Mesendoderm (in vitro differentiated cells): ENCODE measurements at regions not wholly inside any gene's neighbourhood (a gene's known extent, or its start where the extent isn't known, plus 50 kb on each side); places are given as distances from the start of the nearest gene placed in this dataset.

Experiments
- DNase-seq: peaks from one replicate; pipeline ENCODE4 v3.0.0; 2013
- H2AK5ac ChIP-seq: 2 replicates; pipeline ENCODE4 v1.6.1; 2013; ENCODE audit warnings: low read length, inconsistent platforms
- H2BK120ac ChIP-seq: 2 replicates; pipeline ENCODE4 v1.6.1; 2013; ENCODE audit warnings: low read depth, mild to moderate bottlenecking, low read length, moderate library complexity, mixed read lengths
- H2BK15ac ChIP-seq: replicated peaks from 2 replicates; pipeline ENCODE4 v1.6.1; 2013; ENCODE audit warnings: low read depth, mild to moderate bottlenecking, moderate library complexity
- H2BK5ac ChIP-seq: 2 replicates; pipeline ENCODE4 v1.6.1; 2013; ENCODE audit warnings: low read length, inconsistent platforms
- H3K18ac ChIP-seq: 2 replicates; pipeline ENCODE4 v1.6.1; 2013; ENCODE audit warnings: mild to moderate bottlenecking, low read length, mixed read lengths
- H3K23ac ChIP-seq: one replicate; pipeline ENCODE4 v1.6.1; 2013; ENCODE audit warnings: low read length
- H3K27ac ChIP-seq: 2 replicates; pipeline ENCODE4 v1.5.1; 2013; ENCODE audit warnings: low read depth, mild to moderate bottlenecking, inconsistent platforms, low read length, moderate library complexity
- H3K27me3 ChIP-seq: 2 replicates; pipeline ENCODE4 v1.6.1; 2013; ENCODE audit warnings: low read length, control low read depth, mild to moderate bottlenecking, inconsistent platforms; ENCODE audit not compliant: insufficient read depth, poor library complexity
- H3K36me3 ChIP-seq: 2 replicates; pipeline ENCODE4 v1.6.1; 2013; ENCODE audit warnings: low read length, inconsistent platforms; ENCODE audit not compliant: control insufficient read depth, insufficient read depth
- H3K4ac ChIP-seq: one replicate; pipeline ENCODE4 v1.6.1; 2013; ENCODE audit warnings: low read depth, mild to moderate bottlenecking, low read length, moderate library complexity
- H3K4me1 ChIP-seq: 2 replicates; pipeline ENCODE4 v1.6.1; 2013; ENCODE audit warnings: low read depth, low read length, inconsistent platforms; ENCODE audit not compliant: control insufficient read depth
- H3K4me2 ChIP-seq: 2 replicates; pipeline ENCODE4 v1.6.1; 2013; ENCODE audit warnings: low read length
- H3K4me3 ChIP-seq: 2 replicates; pipeline ENCODE4 v1.5.1; 2013; ENCODE audit warnings: mild to moderate bottlenecking, low read length
- H3K56ac ChIP-seq: one replicate; pipeline ENCODE4 v1.6.1; 2013; ENCODE audit warnings: low read length
- H3K79me1 ChIP-seq: 2 replicates; pipeline ENCODE4 v1.6.1; 2013; ENCODE audit warnings: low read length, inconsistent platforms
- H3K79me2 ChIP-seq: 2 replicates; pipeline ENCODE4 v1.6.1; 2013; ENCODE audit warnings: mild to moderate bottlenecking, low read length; ENCODE audit not compliant: control insufficient read depth, insufficient read depth
- H3K9ac ChIP-seq: 2 replicates; pipeline ENCODE4 v1.6.1; 2013; ENCODE audit warnings: low read length, inconsistent platforms
- H4K5ac ChIP-seq: one replicate; pipeline ENCODE4 v1.6.1; 2013; ENCODE audit warnings: low read length
- H4K8ac ChIP-seq: one replicate; pipeline ENCODE4 v1.6.1; 2013; ENCODE audit warnings: low read depth, mild to moderate bottlenecking, control low read depth, low read length, moderate library complexity
- WGBS: extraction: QIAGEN DNeasy Blood & Tissue Kit; methylation state at CpG from one replicate; pipeline ENCODE4 v1.1.7; 2013; ENCODE audit warnings: low lambda C conversion rate, missing lambda C conversion rate; ENCODE audit not compliant: insufficient coverage; ENCODE audit errors: extremely low coverage; 5-methylcytosine and 5-hydroxymethylcytosine counted together

GRCh38 chrX:27078371-27078770 is 384.8 kb downstream of the PPP4R3C start:
- H3K79me1 ChIP-seq: no peaks in the 10 kb centered on the region
- no peak overlapping the region for H3K56ac ChIP-seq
- H3K18ac ChIP-seq: no peak overlapping the region
- no peak overlapping the region for H3K4me3 ChIP-seq
- H3K27me3 ChIP-seq: no peaks in the 10 kb centered on the region
- H3K4ac ChIP-seq: no peak overlapping the region
- H3K23ac ChIP-seq: no peak overlapping the region
- H3K79me2 ChIP-seq: no peaks in the 10 kb centered on the region
- no peak overlapping the region for H4K8ac ChIP-seq
- no peak overlapping the region for H3K4me2 ChIP-seq
- no CpG with 5 or more reads among the region's 1 CpG for WGBS
- H2BK5ac ChIP-seq: no peak overlapping the region
- no peak for DNase-seq
- H2AK5ac ChIP-seq: no peak overlapping the region
- H2BK15ac ChIP-seq: no peak overlapping the region
- no peak overlapping the region for H3K9ac ChIP-seq
- no peak overlapping the region for H2BK120ac ChIP-seq
- no peak overlapping the region for H3K27ac ChIP-seq
- H4K5ac ChIP-seq: no peak overlapping the region
- no peaks in the 10 kb centered on the region for H3K4me1 ChIP-seq
- no peaks in the 10 kb centered on the region for H3K36me3 ChIP-seq

GRCh38 chrX:27057883-27058282 is 405.3 kb downstream of the PPP4R3C start:
- Histone ChIP-seq H4K8ac (no peak overlapping the region), H3K79me2 (no peaks in the 10 kb centered on the region), H4K5ac (no peak overlapping the region), H3K27me3 (no peaks in the 10 kb centered on the region), H2BK120ac (no peak overlapping the region), H3K23ac (no peak overlapping the region), H3K18ac (no peak overlapping the region), H3K9ac (no peak overlapping the region), H3K27ac (no peak overlapping the region), H3K56ac (no peak overlapping the region), H2AK5ac (no peak overlapping the region), H2BK15ac (no peak overlapping the region), H3K4ac (no peak overlapping the region), H3K4me1 (no peaks in the 10 kb centered on the region), H3K36me3 (no peaks in the 10 kb centered on the region), H3K4me3 (no peak overlapping the region), H2BK5ac (no peak overlapping the region), H3K4me2 (no peak overlapping the region), H3K79me1 (no peaks in the 10 kb centered on the region)
- DNase-seq: no peak
- no CpG with 5 or more reads among the region's 5 CpGs for WGBS

- Histone ChIP-seq H3K27ac (no peak overlapping the region), H2BK15ac (no peak overlapping the region)
Measured at GRCh38 chrX:27039332-27039731, 423.8 kb downstream of the PPP4R3C start.

GRCh38 chrX:27008486-27008885 is 454.7 kb downstream of the PPP4R3C start:
- H3K4me3 ChIP-seq: no peak overlapping the region
- no peak overlapping the region for H3K9ac ChIP-seq
- H3K56ac ChIP-seq: no peak overlapping the region
- no peak for DNase-seq
- H3K4me1 ChIP-seq: no peaks in the 10 kb centered on the region
- H3K4ac ChIP-seq: no peak overlapping the region
- H4K5ac ChIP-seq: no peak overlapping the region
- H3K27ac ChIP-seq: no peak overlapping the region
- WGBS: no CpG with 5 or more reads among the region's 5 CpGs
- H3K4me2 ChIP-seq: no peak overlapping the region
- no peak overlapping the region for H4K8ac ChIP-seq
- H3K18ac ChIP-seq: no peak overlapping the region
- no peak overlapping the region for H2BK5ac ChIP-seq
- no peak overlapping the region for H2BK15ac ChIP-seq
- no peak overlapping the region for H2AK5ac ChIP-seq
- H3K27me3 ChIP-seq: no peaks in the 10 kb centered on the region
- no peak overlapping the region for H3K23ac ChIP-seq
- H3K79me1 ChIP-seq: no peaks in the 10 kb centered on the region
- H3K36me3 ChIP-seq: no peaks in the 10 kb centered on the region
- no peaks in the 10 kb centered on the region for H3K79me2 ChIP-seq
- no peak overlapping the region for H2BK120ac ChIP-seq

More at GRCh38 chrX:27039332-27039731, 423.8 kb downstream of the PPP4R3C start:
- WGBS: no CpG with 5 or more reads among the region's 1 CpG
- no peak for DNase-seq
- Histone ChIP-seq H3K4me1 (no peaks in the 10 kb centered on the region), H3K27me3 (no peaks in the 10 kb centered on the region), H3K4me3 (no peak overlapping the region), H3K79me1 (no peaks in the 10 kb centered on the region), H3K36me3 (no peaks in the 10 kb centered on the region), H3K18ac (no peak overlapping the region), H2BK5ac (no peak overlapping the region), H4K8ac (no peak overlapping the region), H3K4ac (no peak overlapping the region), H3K79me2 (no peaks in the 10 kb centered on the region), H3K4me2 (no peak overlapping the region), H3K56ac (no peak overlapping the region), H3K9ac (no peak overlapping the region), H3K23ac (no peak overlapping the region), H2BK120ac (no peak overlapping the region), H4K5ac (no peak overlapping the region), H2AK5ac (no peak overlapping the region)

GRCh38 chrX:26999634-27000033 is 463.5 kb downstream of the PPP4R3C start:
- Histone ChIP-seq H3K9ac (no peak overlapping the region), H2BK120ac (no peak overlapping the region), H2BK5ac (no peak overlapping the region), H3K36me3 (no peaks in the 10 kb centered on the region), H3K79me2 (no peaks in the 10 kb centered on the region), H3K27me3 (no peaks in the 10 kb centered on the region), H2BK15ac (no peak overlapping the region), H4K8ac (no peak overlapping the region), H3K23ac (no peak overlapping the region), H2AK5ac (no peak overlapping the region), H3K4ac (no peak overlapping the region), H3K27ac (no peak overlapping the region), H3K4me3 (no peak overlapping the region), H4K5ac (no peak overlapping the region), H3K79me1 (no peaks in the 10 kb centered on the region), H3K4me2 (no peak overlapping the region), H3K56ac (no peak overlapping the region), H3K4me1 (no peaks in the 10 kb centered on the region), H3K18ac (no peak overlapping the region)
- no CpG with 5 or more reads among the region's 1 CpG for WGBS
- no peak for DNase-seq

- WGBS: 100% methylated on average over 2 of the region's 3 CpGs
- no peaks in the 10 kb centered on the region for H3K79me2 ChIP-seq
- H3K4me1 ChIP-seq: no peaks in the 10 kb centered on the region
- H3K4me3 ChIP-seq: no peak overlapping the region
- no peak overlapping the region for H2BK120ac ChIP-seq
- no peaks in the 10 kb centered on the region for H3K36me3 ChIP-seq
- no peak for DNase-seq
- H3K9ac ChIP-seq: no peak overlapping the region
- H3K4me2 ChIP-seq: no peak overlapping the region
- H2AK5ac ChIP-seq: no peak overlapping the region
- H3K27ac ChIP-seq: no peak overlapping the region
- H3K18ac ChIP-seq: no peak overlapping the region
- no peak overlapping the region for H4K8ac ChIP-seq
- no peak overlapping the region for H3K23ac ChIP-seq
- H3K27me3 ChIP-seq: no peaks in the 10 kb centered on the region
- H3K4ac ChIP-seq: no peak overlapping the region
- no peaks in the 10 kb centered on the region for H3K79me1 ChIP-seq
- H2BK15ac ChIP-seq: no peak overlapping the region
- H4K5ac ChIP-seq: no peak overlapping the region
- no peak overlapping the region for H3K56ac ChIP-seq
- no peak overlapping the region for H2BK5ac ChIP-seq
Measured at GRCh38 chrX:26958261-26958660, 504.9 kb downstream of the PPP4R3C start.
